ENCODE measurements at regions not wholly inside any gene's neighbourhood (a gene's known extent, or its start where the extent isn't known, plus 50 kb on each side); places are given as distances from the start of the nearest gene placed in this dataset.

DNA sequence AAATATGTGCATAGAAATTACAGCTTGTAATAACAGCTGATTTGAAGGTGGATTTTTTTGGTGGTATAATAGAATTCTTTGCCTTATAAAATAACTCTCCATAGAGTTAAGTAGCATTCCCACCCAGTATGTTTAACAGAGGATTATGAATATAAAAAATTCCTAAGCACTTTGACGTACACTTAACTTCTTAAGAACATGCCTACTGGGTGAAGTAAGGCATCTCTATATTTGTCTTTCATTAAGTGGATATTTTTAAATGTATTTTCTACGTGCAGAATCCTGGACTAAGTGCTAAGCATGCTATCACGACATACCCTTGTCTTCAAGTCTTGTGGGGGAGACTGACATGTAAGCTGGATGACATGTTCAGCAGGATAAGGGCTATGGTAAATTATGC is 217.7 kb upstream of the BMPER start:
- H3K4me1 Mint-ChIP-seq, result no peaks in the 10 kb centered on the region
- TF ChIP-seq, protein P1, sequence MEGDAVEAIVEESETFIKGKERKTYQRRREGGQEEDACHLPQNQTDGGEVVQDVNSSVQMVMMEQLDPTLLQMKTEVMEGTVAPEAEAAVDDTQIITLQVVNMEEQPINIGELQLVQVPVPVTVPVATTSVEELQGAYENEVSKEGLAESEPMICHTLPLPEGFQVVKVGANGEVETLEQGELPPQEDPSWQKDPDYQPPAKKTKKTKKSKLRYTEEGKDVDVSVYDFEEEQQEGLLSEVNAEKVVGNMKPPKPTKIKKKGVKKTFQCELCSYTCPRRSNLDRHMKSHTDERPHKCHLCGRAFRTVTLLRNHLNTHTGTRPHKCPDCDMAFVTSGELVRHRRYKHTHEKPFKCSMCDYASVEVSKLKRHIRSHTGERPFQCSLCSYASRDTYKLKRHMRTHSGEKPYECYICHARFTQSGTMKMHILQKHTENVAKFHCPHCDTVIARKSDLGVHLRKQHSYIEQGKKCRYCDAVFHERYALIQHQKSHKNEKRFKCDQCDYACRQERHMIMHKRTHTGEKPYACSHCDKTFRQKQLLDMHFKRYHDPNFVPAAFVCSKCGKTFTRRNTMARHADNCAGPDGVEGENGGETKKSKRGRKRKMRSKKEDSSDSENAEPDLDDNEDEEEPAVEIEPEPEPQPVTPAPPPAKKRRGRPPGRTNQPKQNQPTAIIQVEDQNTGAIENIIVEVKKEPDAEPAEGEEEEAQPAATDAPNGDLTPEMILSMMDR (IDR thresholded peaks at IDR 0.05), result no peak
- TF ChIP-seq EZH2 (IDR thresholded peaks at IDR 0.05; ENCODE audit: borderline replicate concordance, insufficient read depth, low read depth, low read length, poor library complexity, severe bottlenecking), result no peak
- H3K36me3 ChIP-seq (replicated peaks in 1 of 2; ENCODE audit: control extremely low read depth in 1 of 2, control insufficient read depth in 1 of 2, extremely low read depth in 1 of 2, insufficient read depth in 2 of 2, low read length in 1 of 2), result no peaks in the 10 kb centered on the region
- no peak overlapping the region for H3K4me2 ChIP-seq (replicated peaks; ENCODE audit: low read depth, low read length, poor library complexity, severe bottlenecking)
- peaks cover 0 to 3% (median 0%) of the 10 kb centered on the region in 3 donors for H3K9me3 ChIP-seq (ENCODE audit: control extremely low read depth in 1 of 3, control insufficient read depth in 2 of 3, insufficient read depth in 1 of 3, low read length in 2 of 3)
- ATAC-seq (ENCODE audit: low read depth), result no peak
- no peaks in the 10 kb centered on the region for H3K79me2 ChIP-seq (ENCODE audit: control insufficient read depth, insufficient read depth, low read length)
- no peaks in the 10 kb centered on the region for H3K4me1 ChIP-seq (ENCODE audit: control insufficient read depth in 2 of 2, insufficient read depth in 2 of 2, low read length in 2 of 2)
- POLR2A ChIA-PET, result no interaction called here
- H3K4me3 Mint-ChIP-seq, result no peak overlapping the region
- no peaks in the 10 kb centered on the region for H3K9me3 Mint-ChIP-seq (ENCODE audit: insufficient read depth)
- no peak overlapping the region for H3K9ac ChIP-seq (ENCODE audit: low read length)
- no peak for DNase-seq
- H4K20me1 ChIP-seq (ENCODE audit: control insufficient read depth, insufficient read depth, low read length, poor library complexity, severe bottlenecking), result no peaks in the 10 kb centered on the region
- H3K27me3 Mint-ChIP-seq, result no peaks in the 10 kb centered on the region
- no peak overlapping the region for H2AFZ ChIP-seq (ENCODE audit: insufficient read depth, low read depth, low read length, poor library complexity, severe bottlenecking)
- CTCF ChIA-PET, result no interaction called here
- intact Hi-C loops (cut with micrococcal nuclease), result no loop called here
- no peak overlapping the region for H3K4me3 ChIP-seq (ENCODE audit: control extremely low read depth in 1 of 5, extremely low read depth in 1 of 5, insufficient read depth in 1 of 5, low read depth in 2 of 5, low read length in 4 of 5)
- no peak overlapping the region for H3K27ac ChIP-seq (ENCODE audit: low read length in 2 of 2)
- WGBS (ENCODE audit: insufficient coverage), result 100% methylated on average over 2 of the region's 3 CpGs
- no peak overlapping the region for H3K27ac Mint-ChIP-seq
- H3K27me3 ChIP-seq (replicated peaks in 1 of 4; ENCODE audit: control extremely low read depth in 1 of 4, control insufficient read depth in 3 of 4, insufficient read depth in 4 of 4, low read length in 3 of 4), result peaks cover 0 to 3% (median 0%) of the 10 kb centered on the region in 4 experiments

DNA sequence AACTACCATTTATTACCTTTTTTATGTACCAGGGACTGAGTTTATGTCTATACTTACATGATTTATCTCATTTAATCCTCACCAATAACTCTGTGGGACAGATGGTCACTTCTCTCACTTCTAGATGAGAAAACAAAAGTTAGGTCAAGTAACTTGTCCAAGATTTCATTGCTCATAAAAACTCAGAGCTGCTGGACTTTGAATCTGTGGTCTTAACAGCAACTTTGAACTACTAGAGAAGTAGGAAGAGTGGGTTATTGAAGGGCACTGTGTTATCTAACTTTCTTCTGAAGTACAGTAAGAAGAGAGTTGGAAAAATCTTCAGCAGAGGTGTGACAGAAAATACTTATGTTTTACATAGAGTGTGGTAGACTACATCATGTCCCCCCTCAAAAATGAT is 214.2 kb upstream of the BMPER start:
- no peak for ATAC-seq (ENCODE audit: low read depth)
- POLR2A ChIA-PET, result no interaction called here

More for the DNA sequence above, 214.2 kb upstream of the BMPER start:
- H4K20me1 ChIP-seq (ENCODE audit: control insufficient read depth, insufficient read depth, low read length, poor library complexity, severe bottlenecking), result no peaks in the 10 kb centered on the region
- intact Hi-C loops (cut with micrococcal nuclease), result no loop called here
- H3K27me3 ChIP-seq (replicated peaks in 1 of 4; ENCODE audit: control extremely low read depth in 1 of 4, control insufficient read depth in 3 of 4, insufficient read depth in 4 of 4, low read length in 3 of 4), result peaks cover 0 to 3% (median 0%) of the 10 kb centered on the region in 4 experiments
- H3K4me3 Mint-ChIP-seq, result no peak overlapping the region
- no peak overlapping the region for H3K9ac ChIP-seq (ENCODE audit: low read length)
- no peak for DNase-seq
- H3K4me2 ChIP-seq (replicated peaks; ENCODE audit: low read depth, low read length, poor library complexity, severe bottlenecking), result no peak overlapping the region
- H3K4me3 ChIP-seq (ENCODE audit: control extremely low read depth in 1 of 5, extremely low read depth in 1 of 5, insufficient read depth in 1 of 5, low read depth in 2 of 5, low read length in 4 of 5), result no peak overlapping the region
- H3K9me3 Mint-ChIP-seq (ENCODE audit: insufficient read depth), result no peaks in the 10 kb centered on the region
- H3K4me1 ChIP-seq (ENCODE audit: control insufficient read depth in 2 of 2, insufficient read depth in 2 of 2, low read length in 2 of 2), result no peaks in the 10 kb centered on the region
- H3K4me1 Mint-ChIP-seq, result no peaks in the 10 kb centered on the region
- no peaks in the 10 kb centered on the region for H3K36me3 ChIP-seq (replicated peaks in 1 of 2; ENCODE audit: control extremely low read depth in 1 of 2, control insufficient read depth in 1 of 2, extremely low read depth in 1 of 2, insufficient read depth in 2 of 2, low read length in 1 of 2)
- H3K9me3 ChIP-seq (ENCODE audit: control extremely low read depth in 1 of 3, control insufficient read depth in 2 of 3, insufficient read depth in 1 of 3, low read length in 2 of 3), result peaks cover 0 to 3% (median 0%) of the 10 kb centered on the region in 3 donors
- H3K79me2 ChIP-seq (ENCODE audit: control insufficient read depth, insufficient read depth, low read length), result no peaks in the 10 kb centered on the region
- CTCF ChIA-PET, result no interaction called here
- H3K27ac ChIP-seq (ENCODE audit: low read length in 2 of 2), result no peak overlapping the region
- H2AFZ ChIP-seq (ENCODE audit: insufficient read depth, low read depth, low read length, poor library complexity, severe bottlenecking), result no peak overlapping the region
- TF ChIP-seq EZH2 (IDR thresholded peaks at IDR 0.05; ENCODE audit: borderline replicate concordance, insufficient read depth, low read depth, low read length, poor library complexity, severe bottlenecking), result no peak
- TF ChIP-seq, protein P1 (IDR thresholded peaks at IDR 0.05), result no peak
- no peaks in the 10 kb centered on the region for H3K27me3 Mint-ChIP-seq
- H3K27ac Mint-ChIP-seq, result no peak overlapping the region
